HepG2 (cell line): ENCODE measurements at regions not wholly inside any gene's neighbourhood (a gene's known extent, or its start where the extent isn't known, plus 50 kb on each side); places are given as distances from the start of the nearest gene placed in this dataset.

ENCODE experiments used
- ATAC-seq: fragments of 200-7000 bp; cut with Tn5 transposase; 3 replicates; pipeline ENCODE4 v1.9.1; 2020; ENCODE audit warnings: mild to moderate bottlenecking, moderate library complexity
- BruUV-seq: library from RNA; stranded (reverse); fragments of 400-500 nt; replicated peaks from 2 replicates; lab custom pipeline; 2021; lab: Mats Ljungman, UMichigan
- CTCF ChIA-PET: fragments of 300-600 bp; formaldehyde crosslinking; extraction: SDS; loops from one replicate; lab custom pipeline; 2021; ENCODE audit warnings: low total read pairs, inconsistent platforms, low intra/inter-chr PET ratio; lab: Yijun Ruan, JAX
- POLR2A ChIA-PET: fragments of 350-600 bp; sonication (Branson Sonifier 250); formaldehyde crosslinking; loops from one replicate; lab custom pipeline; 2020; ENCODE audit warnings: antibody characterized with exemption, inconsistent platforms; lab: Yijun Ruan, JAX
- DNase-seq: peaks from one replicate; pipeline ENCODE4 v3.0.0-alpha.2; 2015; ENCODE audit warnings: low spot score
- FAIRE-seq: peaks from 3 replicates; lab custom pipeline; 2011; peaks lifted over from hg19 to GRCh38; lab: Jason Lieb, UNC
- H2AFZ ChIP-seq: one replicate; pipeline ENCODE4 v1.6.1; 2011; ENCODE audit warnings: low read length, inconsistent platforms
- H3K27ac ChIP-seq: fragments of 300-600 bp; 3 replicates; pipeline ENCODE4 v1.8.0; 2011; ENCODE audit warnings: mixed run types, mild to moderate bottlenecking, mixed read lengths, low read length, inconsistent platforms; ENCODE audit not compliant: insufficient read depth; ENCODE audit errors: extremely low read length
- H3K27me3 ChIP-seq, 2 experiments: fragments of 200-600 bp in 1 of 2; 2 replicates in 1 of 2; 3 replicates in 1 of 2; pipeline versions ENCODE4 v1.6.0 to v1.8.0; 2011; ENCODE audit warnings: low read length in 2 of 2, mild to moderate bottlenecking in 2 of 2, moderate library complexity in 2 of 2, inconsistent platforms in 1 of 2; ENCODE audit not compliant: insufficient read depth in 2 of 2, control insufficient read depth in 1 of 2
- H3K36me3 ChIP-seq, 2 experiments: fragments of 200-600 bp in 1 of 2; replicated peaks in 1 of 2; 2 replicates in 1 of 2; 3 replicates in 1 of 2; pipeline versions ENCODE4 v1.5.1 to v1.8.0; 2011; ENCODE audit warnings: low read length in 2 of 2, inconsistent platforms in 1 of 2; ENCODE audit not compliant: insufficient read depth in 2 of 2, control insufficient read depth in 1 of 2
- H3K4me1 ChIP-seq: 2 replicates; pipeline ENCODE4 v1.5.1; 2012; ENCODE audit warnings: low read length, inconsistent platforms; ENCODE audit not compliant: insufficient read depth
- H3K4me2 ChIP-seq: 2 replicates; pipeline ENCODE4 v1.6.0; 2011; ENCODE audit warnings: low read depth, low read length, inconsistent platforms
- H3K4me3 ChIP-seq, 3 experiments: fragments of 200-600 bp in 1 of 3; sonication (generic), shearing (Covaris generic) in 1 of 3; replicated peaks in 1 of 3; 2 replicates each; pipeline ENCODE4 v1.5.1; 2011 to 2016; ENCODE audit warnings: low read length in 3 of 3, inconsistent platforms in 2 of 3, low read depth in 2 of 3, mild to moderate bottlenecking in 2 of 3, control low read depth in 1 of 3, mixed read lengths in 1 of 3; ENCODE audit not compliant: insufficient read depth in 1 of 3
- H3K79me2 ChIP-seq: one replicate; pipeline ENCODE4 v1.6.1; 2011; ENCODE audit warnings: low read length, inconsistent platforms; ENCODE audit not compliant: insufficient read depth
- H3K9ac ChIP-seq: 2 replicates; pipeline ENCODE4 v1.6.0; 2011; ENCODE audit warnings: mild to moderate bottlenecking, low read depth, low read length, inconsistent platforms; ENCODE audit not compliant: insufficient read depth
- H3K9me3 ChIP-seq: 2 replicates; pipeline ENCODE4 v1.5.1; 2012; ENCODE audit warnings: mild to moderate bottlenecking, low read length
- H4K20me1 ChIP-seq: 2 replicates; pipeline ENCODE4 v1.6.0; 2011; ENCODE audit warnings: inconsistent platforms, mild to moderate bottlenecking, low read length, moderate library complexity; ENCODE audit not compliant: insufficient read depth
- DNMT1 ChIP-seq: sonication (generic); formaldehyde crosslinking; IDR thresholded peaks from 2 replicates; pipeline ENCODE4 v1.5.1; 2020; ENCODE audit warnings: mild to moderate bottlenecking, missing genetic modification reagents
- MAFF ChIP-seq: IDR thresholded peaks from 2 replicates; pipeline ENCODE4 v1.6.1; 2011; ENCODE audit warnings: low read depth, low read length, improper control_type of control experiment
- MAFK ChIP-seq, 2 experiments: IDR thresholded peaks in 1 of 2; conservative IDR thresholded peaks in 1 of 2; 2 replicates each; pipeline ENCODE4 v1.6.1; 2011; ENCODE audit warnings: improper control_type of control experiment in 2 of 2, low read length in 2 of 2
- ZBTB7B ChIP-seq: sonication (generic); formaldehyde crosslinking; IDR thresholded peaks from 2 replicates; pipeline ENCODE4 v1.4.0; 2020; ENCODE audit warnings: missing genetic modification reagents
- ZNF17 ChIP-seq: sonication (generic); formaldehyde crosslinking; IDR thresholded peaks from 2 replicates; pipeline ENCODE4 v1.5.0; 2020; ENCODE audit warnings: mild to moderate bottlenecking, missing genetic modification reagents
- ZNF660 ChIP-seq: sonication (generic); formaldehyde crosslinking; IDR thresholded peaks from 2 replicates; pipeline ENCODE4 v1.5.1; 2020; ENCODE audit warnings: mild to moderate bottlenecking, low read depth, missing genetic modification reagents, borderline replicate concordance
- ZSCAN31 ChIP-seq: sonication (generic); formaldehyde crosslinking; IDR thresholded peaks from 2 replicates; pipeline ENCODE4 v1.5.0; 2020; ENCODE audit warnings: low read depth, mild to moderate bottlenecking, missing genetic modification reagents
- in situ Hi-C: cut with HindIII; loops from 2 replicates; pipeline ENCODE4 v1.10.0; 2017; ENCODE audit warnings: low pct_unique_long_range_greater_than_20kb; ENCODE audit not compliant: extremely low pct_ligation_motif_present
- intact Hi-C: fragments of 100-400 bp; cut with micrococcal nuclease; formaldehyde crosslinking; loops from one replicate; pipeline ENCODE4 v1.10.0; 2022; ENCODE audit not compliant: unreplicated experiment
- TF ChIP-seq, protein P1 (sequence below): IDR thresholded peaks from 2 replicates; pipeline ENCODE4 v1.6.1; 2016; ENCODE audit warnings: low read depth, missing genetic modification reagents, missing compliant biosample characterization
- TF ChIP-seq, protein P2 (sequence below): sonication (generic); formaldehyde crosslinking; IDR thresholded peaks from 2 replicates; pipeline ENCODE4 v1.8.1; 2023; ENCODE audit warnings: mild to moderate bottlenecking, missing genetic modification reagents

DNA sequence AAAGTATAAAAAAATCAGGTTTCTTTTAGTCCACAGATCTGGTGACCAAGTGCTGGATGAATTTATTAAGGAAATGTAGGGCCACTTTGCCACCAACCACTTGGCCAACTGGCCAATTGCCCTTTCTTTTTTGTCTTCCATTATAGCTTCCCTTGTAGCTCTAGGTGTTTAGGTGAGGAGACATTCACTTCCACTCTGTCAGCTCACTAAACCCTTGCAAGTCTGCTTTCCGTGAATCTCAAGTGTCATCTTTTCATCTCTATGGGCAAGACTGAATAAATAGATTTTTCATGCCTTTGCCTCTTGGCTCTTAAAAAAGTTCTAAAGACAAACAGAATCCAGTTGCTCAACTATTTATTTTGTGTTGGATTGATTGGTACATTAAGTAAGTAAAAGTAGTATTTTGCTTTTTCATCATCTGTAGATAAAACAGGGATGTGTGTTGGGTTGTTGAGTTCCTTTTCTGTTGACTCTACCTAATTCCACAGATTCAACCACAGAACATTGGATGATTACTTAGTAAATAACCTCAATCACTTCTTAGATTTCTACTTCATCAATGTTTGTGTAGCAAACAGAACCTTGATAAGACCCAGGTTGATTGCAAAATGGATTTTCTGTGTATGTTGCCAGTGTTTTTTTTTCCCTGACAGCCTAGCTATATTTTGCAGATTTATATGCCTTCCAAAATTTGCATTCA is 68.1 kb upstream of the GRXCR1 start (continued):
- TF ChIP-seq, protein P1, sequence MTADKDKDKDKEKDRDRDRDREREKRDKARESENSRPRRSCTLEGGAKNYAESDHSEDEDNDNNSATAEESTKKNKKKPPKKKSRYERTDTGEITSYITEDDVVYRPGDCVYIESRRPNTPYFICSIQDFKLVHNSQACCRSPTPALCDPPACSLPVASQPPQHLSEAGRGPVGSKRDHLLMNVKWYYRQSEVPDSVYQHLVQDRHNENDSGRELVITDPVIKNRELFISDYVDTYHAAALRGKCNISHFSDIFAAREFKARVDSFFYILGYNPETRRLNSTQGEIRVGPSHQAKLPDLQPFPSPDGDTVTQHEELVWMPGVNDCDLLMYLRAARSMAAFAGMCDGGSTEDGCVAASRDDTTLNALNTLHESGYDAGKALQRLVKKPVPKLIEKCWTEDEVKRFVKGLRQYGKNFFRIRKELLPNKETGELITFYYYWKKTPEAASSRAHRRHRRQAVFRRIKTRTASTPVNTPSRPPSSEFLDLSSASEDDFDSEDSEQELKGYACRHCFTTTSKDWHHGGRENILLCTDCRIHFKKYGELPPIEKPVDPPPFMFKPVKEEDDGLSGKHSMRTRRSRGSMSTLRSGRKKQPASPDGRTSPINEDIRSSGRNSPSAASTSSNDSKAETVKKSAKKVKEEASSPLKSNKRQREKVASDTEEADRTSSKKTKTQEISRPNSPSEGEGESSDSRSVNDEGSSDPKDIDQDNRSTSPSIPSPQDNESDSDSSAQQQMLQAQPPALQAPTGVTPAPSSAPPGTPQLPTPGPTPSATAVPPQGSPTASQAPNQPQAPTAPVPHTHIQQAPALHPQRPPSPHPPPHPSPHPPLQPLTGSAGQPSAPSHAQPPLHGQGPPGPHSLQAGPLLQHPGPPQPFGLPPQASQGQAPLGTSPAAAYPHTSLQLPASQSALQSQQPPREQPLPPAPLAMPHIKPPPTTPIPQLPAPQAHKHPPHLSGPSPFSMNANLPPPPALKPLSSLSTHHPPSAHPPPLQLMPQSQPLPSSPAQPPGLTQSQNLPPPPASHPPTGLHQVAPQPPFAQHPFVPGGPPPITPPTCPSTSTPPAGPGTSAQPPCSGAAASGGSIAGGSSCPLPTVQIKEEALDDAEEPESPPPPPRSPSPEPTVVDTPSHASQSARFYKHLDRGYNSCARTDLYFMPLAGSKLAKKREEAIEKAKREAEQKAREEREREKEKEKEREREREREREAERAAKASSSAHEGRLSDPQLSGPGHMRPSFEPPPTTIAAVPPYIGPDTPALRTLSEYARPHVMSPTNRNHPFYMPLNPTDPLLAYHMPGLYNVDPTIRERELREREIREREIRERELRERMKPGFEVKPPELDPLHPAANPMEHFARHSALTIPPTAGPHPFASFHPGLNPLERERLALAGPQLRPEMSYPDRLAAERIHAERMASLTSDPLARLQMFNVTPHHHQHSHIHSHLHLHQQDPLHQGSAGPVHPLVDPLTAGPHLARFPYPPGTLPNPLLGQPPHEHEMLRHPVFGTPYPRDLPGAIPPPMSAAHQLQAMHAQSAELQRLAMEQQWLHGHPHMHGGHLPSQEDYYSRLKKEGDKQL (CRISPR knock-in tag): peak; percentile 91
- no peak for TF ChIP-seq DNMT1 (CRISPR knock-in tag)

DNA sequence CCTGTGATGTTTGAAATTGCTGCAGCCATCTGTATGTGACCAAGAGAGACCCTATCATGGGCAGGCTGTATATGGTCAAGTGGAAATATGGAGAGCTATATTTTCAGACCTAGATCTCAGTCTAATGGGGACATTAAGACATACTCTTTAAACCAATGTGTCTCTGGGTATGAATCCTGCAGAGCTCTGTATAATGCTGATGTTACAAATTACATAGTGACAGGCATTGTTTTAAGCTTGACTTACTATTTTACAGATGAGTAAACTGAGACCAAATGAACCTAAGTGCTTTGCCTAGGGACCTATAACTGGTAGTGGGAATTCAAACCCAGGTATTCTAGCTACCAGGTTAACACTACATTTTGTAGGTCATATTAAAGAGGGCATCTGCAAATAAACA is 71.3 kb upstream of the GRXCR1 start:
- intact Hi-C loops: no loop called here
- CTCF ChIA-PET: no interaction called here

More for the DNA sequence above, 71.3 kb upstream of the GRXCR1 start:
- no peak overlapping the region for H2AFZ ChIP-seq
- ATAC-seq (no peak), DNase-seq (no peak), FAIRE-seq (no peak)
- no peaks in the 10 kb centered on the region for H3K79me2 ChIP-seq
- H3K4me3 ChIP-seq: no peak overlapping the region
- no TSS peak for BruUV-seq
- no peaks in the 10 kb centered on the region for H4K20me1 ChIP-seq
- no peaks in the 10 kb centered on the region for H3K4me1 ChIP-seq
- no peaks in the 10 kb centered on the region for H3K36me3 ChIP-seq
- in situ Hi-C loops: no loop called here
- H3K9me3 ChIP-seq: no peaks in the 10 kb centered on the region
- no peak overlapping the region for H3K4me2 ChIP-seq
- TF ChIP-seq, protein P2, sequence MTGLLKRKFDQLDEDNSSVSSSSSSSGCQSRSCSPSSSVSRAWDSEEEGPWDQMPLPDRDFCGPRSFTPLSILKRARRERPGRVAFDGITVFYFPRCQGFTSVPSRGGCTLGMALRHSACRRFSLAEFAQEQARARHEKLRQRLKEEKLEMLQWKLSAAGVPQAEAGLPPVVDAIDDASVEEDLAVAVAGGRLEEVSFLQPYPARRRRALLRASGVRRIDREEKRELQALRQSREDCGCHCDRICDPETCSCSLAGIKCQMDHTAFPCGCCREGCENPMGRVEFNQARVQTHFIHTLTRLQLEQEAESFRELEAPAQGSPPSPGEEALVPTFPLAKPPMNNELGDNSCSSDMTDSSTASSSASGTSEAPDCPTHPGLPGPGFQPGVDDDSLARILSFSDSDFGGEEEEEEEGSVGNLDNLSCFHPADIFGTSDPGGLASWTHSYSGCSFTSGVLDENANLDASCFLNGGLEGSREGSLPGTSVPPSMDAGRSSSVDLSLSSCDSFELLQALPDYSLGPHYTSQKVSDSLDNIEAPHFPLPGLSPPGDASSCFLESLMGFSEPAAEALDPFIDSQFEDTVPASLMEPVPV (CRISPR knock-in tag): no peak
- TF ChIP-seq MAFF (peak; percentile 56; the same call in 1 of the 2 replicates), ZSCAN31 (CRISPR knock-in tag) (no peak), ZBTB7B (CRISPR knock-in tag) (no peak), ZNF660 (CRISPR knock-in tag) (no peak), ZNF17 (CRISPR knock-in tag) (no peak), MAFK (conservative IDR thresholded peaks at IDR 0.05 in 1 of 2, IDR thresholded peaks at IDR 0.05 in 1 of 2; ENCODE audit: low read length in 2 of 2) (peak; percentile 48 to 65; a peak in 3 of 4 replicates)
- no peak overlapping the region for H3K9ac ChIP-seq
- H3K27me3 ChIP-seq: no peaks in the 10 kb centered on the region; a peak in 1 of 5 replicates
- H3K27ac ChIP-seq: no peak overlapping the region
- POLR2A ChIA-PET: no interaction called here
